ENCODE measurements at regions not wholly inside any gene's neighbourhood (a gene's known extent, or its start where the extent isn't known, plus 50 kb on each side); places are given as distances from the start of the nearest gene placed in this dataset.

GRCh38 chr18:4854671-4855070 lies 342.4 kb downstream of the AKAIN1 start:
- DNase-seq (ENCODE audit: low spot score): no peak

- DNase-seq (ENCODE audit: low spot score): no peak
These were observed 345.6 kb downstream of the AKAIN1 start for GRCh38 chr18:4851301-4851976.

GRCh38 chr18:4847056-4847455 lies 350.0 kb downstream of the AKAIN1 start:
- DNase-seq (ENCODE audit: low spot score): no peak

- no peak for DNase-seq (ENCODE audit: low spot score)
These were observed 352.7 kb downstream of the AKAIN1 start for GRCh38 chr18:4844320-4844719.

- no peak for DNase-seq (ENCODE audit: low spot score)
These were observed 353.3 kb downstream of the AKAIN1 start for GRCh38 chr18:4843771-4844170.

- no peak for DNase-seq (ENCODE audit: low spot score)
These were observed 354.3 kb downstream of the AKAIN1 start for GRCh38 chr18:4842751-4843150.

DNA sequence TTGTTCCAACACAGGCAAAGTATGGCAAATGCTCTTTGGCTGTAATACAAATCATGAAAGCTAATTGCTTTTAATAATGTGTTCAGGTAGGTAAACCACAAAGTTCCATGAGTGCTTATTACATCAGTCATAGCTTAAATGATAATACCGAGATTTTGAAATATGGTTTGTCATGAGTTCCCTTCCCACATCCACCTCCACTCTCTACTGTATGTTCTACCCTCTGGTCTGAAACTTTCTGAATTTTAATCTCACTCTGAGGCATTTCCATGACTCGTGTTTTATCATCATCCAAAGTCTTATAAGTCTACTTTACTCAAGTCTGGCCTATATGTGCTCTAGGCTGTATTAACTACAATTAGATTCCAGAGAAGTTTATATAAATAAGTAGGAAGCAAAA lies 354.8 kb downstream of the AKAIN1 start:
- no peak for DNase-seq (ENCODE audit: low spot score)

- no peak for DNase-seq (ENCODE audit: low spot score)
These were observed 357.4 kb downstream of the AKAIN1 start for GRCh38 chr18:4839639-4840038.

DNA sequence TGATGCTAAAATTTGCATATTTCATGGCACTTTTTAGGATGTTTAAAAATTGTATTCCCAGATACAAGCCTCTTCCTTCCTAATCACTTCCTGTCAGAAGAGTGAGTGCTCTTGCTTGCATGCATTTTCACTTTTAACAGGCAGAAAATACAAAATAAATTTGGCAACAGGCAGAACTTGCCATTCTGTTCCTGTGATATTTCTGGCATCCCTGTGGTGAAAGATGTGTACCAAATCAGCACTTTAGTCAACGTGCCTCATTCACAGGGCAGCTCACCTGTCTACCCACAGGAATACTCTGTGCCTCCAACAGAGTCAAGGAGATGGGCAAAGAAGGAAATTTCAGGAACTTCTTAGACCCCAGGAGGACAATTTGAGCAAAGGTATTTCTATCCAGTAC lies 360.9 kb downstream of the AKAIN1 start:
- DNase-seq (ENCODE audit: low spot score): no peak

DNA sequence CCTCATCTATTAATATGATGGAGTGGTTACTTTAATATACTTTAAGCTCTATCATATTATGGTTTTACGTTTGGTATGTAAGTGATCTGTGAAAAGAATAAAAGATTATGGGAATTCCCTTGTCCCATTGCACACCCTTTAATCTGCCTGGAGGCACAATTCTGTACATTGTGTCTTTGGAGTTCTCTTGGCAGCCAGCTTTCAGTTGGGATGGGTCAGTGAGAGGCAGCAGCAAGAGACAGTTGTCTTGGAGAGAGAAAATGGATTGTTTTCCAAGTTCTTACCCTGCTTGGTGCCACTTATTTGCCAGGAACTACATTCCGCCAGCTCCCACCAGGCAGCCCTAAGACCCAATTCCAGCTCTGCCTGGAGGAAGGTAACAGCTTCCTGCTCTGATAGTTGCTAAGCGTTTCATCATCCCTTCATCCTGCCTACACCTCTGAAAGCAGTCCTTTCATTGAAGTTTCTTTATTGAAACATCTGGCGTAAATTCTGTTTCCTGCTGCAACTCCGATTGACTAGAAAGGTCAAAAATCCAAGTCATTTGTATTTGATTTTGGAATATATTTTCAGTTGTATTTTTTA lies 365.2 kb downstream of the AKAIN1 start:
- DNase-seq (ENCODE audit: low spot score): no peak

- no peak for DNase-seq (ENCODE audit: low spot score)
These were observed 365.9 kb downstream of the AKAIN1 start for GRCh38 chr18:4831127-4831526.

DNA sequence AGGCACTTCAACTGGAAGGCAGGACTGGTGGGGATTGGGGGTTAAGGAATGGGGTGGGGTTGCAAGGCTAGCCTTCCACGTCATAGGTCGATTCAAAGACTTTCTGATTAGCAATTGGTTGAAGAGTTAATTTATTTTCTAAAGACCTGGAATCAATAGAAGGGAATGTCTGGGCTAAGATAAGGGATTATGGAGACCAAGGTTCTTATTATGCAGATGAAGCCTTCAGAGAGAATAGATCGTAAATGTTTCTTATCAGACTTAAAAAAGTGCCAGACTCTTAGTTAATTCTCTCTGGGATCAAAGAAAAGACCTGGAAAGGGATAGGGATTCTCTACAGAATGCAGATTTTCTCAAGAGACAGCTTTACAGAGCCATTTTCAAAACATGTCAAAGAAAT lies 368.0 kb upstream of the DLGAP1 start:
- DNase-seq (ENCODE audit: low spot score): no peak

- DNase-seq (ENCODE audit: low spot score): no peak
These were observed 366.7 kb upstream of the DLGAP1 start for GRCh38 chr18:4821801-4822200.

- no peak for DNase-seq (ENCODE audit: low spot score)
These were observed 362.6 kb upstream of the DLGAP1 start for GRCh38 chr18:4817665-4818064.

GRCh38 chr18:4813708-4814107 lies 358.6 kb upstream of the DLGAP1 start:
- DNase-seq (ENCODE audit: low spot score): no peak

DNA sequence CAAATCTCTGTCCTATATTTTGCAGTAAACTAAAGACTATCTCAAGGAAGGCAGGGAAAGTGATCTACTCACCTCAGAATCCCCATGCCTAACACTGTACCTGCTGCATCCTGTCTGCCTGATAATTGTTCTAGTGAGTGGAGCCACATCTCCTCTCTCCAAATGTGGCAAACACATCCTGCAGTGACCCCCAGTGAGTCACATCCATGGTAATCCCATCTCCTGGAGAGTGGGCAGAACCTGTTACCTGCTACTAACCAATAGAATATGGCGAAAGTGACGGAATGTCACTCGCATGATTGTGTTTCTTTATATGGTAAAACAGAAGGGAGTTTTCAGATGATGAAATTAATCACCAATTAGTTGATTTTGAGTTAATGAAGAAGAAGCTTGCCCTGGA lies 353.8 kb upstream of the DLGAP1 start:
- no peak for DNase-seq (ENCODE audit: low spot score)

DNA sequence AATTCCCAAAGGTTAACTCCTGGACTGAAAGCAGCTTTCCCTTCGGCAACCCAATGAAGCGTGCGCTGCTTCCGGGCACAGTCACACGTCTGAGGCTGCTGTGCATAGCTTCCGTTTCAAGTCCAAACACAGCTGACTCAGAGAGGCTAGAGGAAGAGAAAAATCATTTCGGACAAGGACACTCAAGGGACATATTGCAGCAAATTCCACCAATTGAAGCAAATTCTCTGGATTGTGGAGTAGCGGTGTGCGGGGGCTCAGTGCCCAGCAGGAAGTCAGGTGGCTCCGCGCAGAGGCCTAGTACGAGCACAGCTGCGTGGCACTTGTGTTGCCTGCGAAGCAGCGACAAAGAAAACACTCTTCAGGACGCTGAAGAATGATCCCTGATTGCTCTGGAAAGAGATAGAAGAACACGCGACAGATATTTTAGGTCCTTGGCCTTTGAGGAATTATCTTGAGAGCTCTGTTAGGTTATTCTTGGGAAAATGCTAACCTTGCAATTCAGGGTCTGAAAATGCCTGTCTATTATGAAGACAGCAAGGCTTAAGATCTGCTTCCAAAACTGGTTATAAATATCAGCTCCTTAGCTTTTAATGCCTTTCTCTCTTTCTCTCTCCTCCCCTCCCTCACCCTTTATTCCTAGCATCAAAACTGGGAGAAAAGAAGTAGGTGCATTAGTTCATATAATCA lies 352.6 kb upstream of the DLGAP1 start:
- no peak for DNase-seq (ENCODE audit: low spot score)

GRCh38 chr18:4806331-4806730 lies 351.2 kb upstream of the DLGAP1 start:
- no peak for DNase-seq (ENCODE audit: low spot score)

- no peak for DNase-seq (ENCODE audit: low spot score)
These were observed 347.2 kb upstream of the DLGAP1 start for GRCh38 chr18:4802296-4802695.

DNA sequence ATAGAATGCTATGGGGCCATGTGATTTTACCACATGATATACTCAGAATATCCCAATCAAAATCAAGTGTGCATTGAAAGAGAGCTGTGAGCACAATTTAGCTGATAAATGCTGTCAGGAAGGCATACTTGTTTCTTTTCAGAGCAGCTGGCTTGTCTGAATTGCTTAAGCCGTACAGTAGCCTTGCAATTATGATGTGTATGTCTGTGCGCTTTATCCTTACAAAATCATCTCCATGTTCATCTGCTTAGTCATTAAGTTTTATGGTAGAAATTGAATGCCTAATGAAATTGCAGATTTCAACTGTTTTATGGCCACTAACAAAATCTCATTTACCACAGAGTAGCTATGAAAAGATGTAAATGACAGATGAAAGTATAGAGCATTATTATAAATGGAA lies 346.0 kb upstream of the DLGAP1 start:
- no peak for DNase-seq (ENCODE audit: low spot score)

GRCh38 chr18:4797002-4797685 lies 342.0 kb upstream of the DLGAP1 start:
- no peak for DNase-seq (ENCODE audit: low spot score)

DNA sequence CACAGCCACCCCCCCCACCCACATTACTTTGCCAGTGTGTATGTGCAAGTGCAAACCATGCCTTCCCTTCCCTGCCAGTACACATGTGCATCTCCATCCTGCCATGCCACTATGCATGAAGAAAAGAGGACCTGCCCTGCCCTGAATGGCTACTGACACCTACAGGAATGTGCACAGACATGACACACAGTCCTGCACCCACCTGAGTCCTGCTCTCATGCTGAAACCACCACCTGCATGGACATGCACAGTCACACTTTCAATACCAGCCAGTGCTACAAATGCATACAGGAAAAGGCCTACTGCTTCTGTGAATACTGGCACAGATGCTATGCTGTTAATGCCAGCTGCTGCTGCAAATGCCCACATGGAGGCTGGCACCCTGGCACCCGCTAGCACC lies 334.4 kb upstream of the DLGAP1 start:
- DNase-seq (ENCODE audit: low spot score): no peak

GRCh38 chr18:4781873-4782272 lies 326.8 kb upstream of the DLGAP1 start:
- no peak for DNase-seq (ENCODE audit: low spot score)

Data from mucosa of gallbladder (tissue), 1 donor.